ENCODE measurements at regions not wholly inside any gene's neighbourhood (a gene's known extent, or its start where the extent isn't known, plus 50 kb on each side); places are given as distances from the start of the nearest gene placed in this dataset.

- H3K27me3 ChIP-seq (ENCODE audit: low read depth) = no peaks in the 10 kb centered on the region
- intact Hi-C loops (cut with micrococcal nuclease) = no loop called here
- no peak overlapping the region for H3K27ac ChIP-seq (replicated peaks)
- no peaks in the 10 kb centered on the region for H3K9me3 ChIP-seq (replicated peaks)
- no peaks in the 10 kb centered on the region for H3K4me1 ChIP-seq
- no peak for TF ChIP-seq CTCF (IDR thresholded peaks at IDR 0.05; ENCODE audit: borderline replicate concordance)
- no peak overlapping the region for H3K4me3 ChIP-seq
- DNase-seq = no peak
- no peaks in the 10 kb centered on the region for H3K36me3 ChIP-seq
These were observed 108.3 kb upstream of the FUT8 start for GRCh38 chr14:65304239-65304638.

- Histone ChIP-seq H3K27ac (replicated peaks) (no peak overlapping the region), H3K9me3 (replicated peaks) (no peaks in the 10 kb centered on the region), H3K4me3 (no peak overlapping the region), H3K36me3 (no peaks in the 10 kb centered on the region), H3K27me3 (ENCODE audit: low read depth) (no peaks in the 10 kb centered on the region), H3K4me1 (no peaks in the 10 kb centered on the region)
- DNase-seq = no peak
- intact Hi-C loops (cut with micrococcal nuclease) = no loop called here
- no peak for TF ChIP-seq CTCF (IDR thresholded peaks at IDR 0.05; ENCODE audit: borderline replicate concordance)
These were observed 107.6 kb upstream of the FUT8 start for GRCh38 chr14:65304963-65305362.

DNA sequence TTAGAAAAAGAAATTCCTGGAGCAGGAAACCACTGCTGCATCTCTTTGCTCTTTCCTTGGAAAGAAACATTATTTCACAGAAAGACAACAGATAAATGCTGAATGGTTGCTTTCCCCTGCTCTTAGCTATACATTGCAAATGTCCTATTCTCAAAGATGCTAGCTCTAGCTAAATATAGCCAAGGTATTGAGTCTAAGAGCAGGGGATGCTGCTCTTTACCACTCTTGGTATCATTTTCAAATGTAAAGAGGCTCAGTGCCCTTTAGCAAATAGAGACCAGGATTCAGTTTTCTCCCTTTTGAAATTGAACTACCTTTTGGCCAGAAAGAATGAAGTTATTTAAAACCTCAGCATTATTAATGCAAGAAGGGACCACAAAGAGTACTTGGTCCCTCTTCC, 104.0 kb upstream of the FUT8 start:
- H3K27ac ChIP-seq (replicated peaks) = no peak overlapping the region
- no peaks in the 10 kb centered on the region for H3K9me3 ChIP-seq (replicated peaks)
- TF ChIP-seq CTCF (IDR thresholded peaks at IDR 0.05; ENCODE audit: borderline replicate concordance) = no peak
- H3K4me3 ChIP-seq = no peak overlapping the region
- DNase-seq = no peak
- no peaks in the 10 kb centered on the region for H3K36me3 ChIP-seq
- intact Hi-C loops (cut with micrococcal nuclease) = no loop called here
- H3K27me3 ChIP-seq (ENCODE audit: low read depth) = no peaks in the 10 kb centered on the region
- H3K4me1 ChIP-seq = no peaks in the 10 kb centered on the region

GRCh38 chr14:65310568-65310967, 102.0 kb upstream of the FUT8 start:
- no peaks in the 10 kb centered on the region for H3K4me1 ChIP-seq
- DNase-seq = no peak
- no peaks in the 10 kb centered on the region for H3K27me3 ChIP-seq (ENCODE audit: low read depth)
- H3K4me3 ChIP-seq = no peak overlapping the region
- H3K36me3 ChIP-seq = no peaks in the 10 kb centered on the region
- H3K27ac ChIP-seq (replicated peaks) = no peak overlapping the region
- no peak for TF ChIP-seq CTCF (IDR thresholded peaks at IDR 0.05; ENCODE audit: borderline replicate concordance)
- H3K9me3 ChIP-seq (replicated peaks) = no peaks in the 10 kb centered on the region
- intact Hi-C loops (cut with micrococcal nuclease) = no loop called here

- intact Hi-C loops (cut with micrococcal nuclease) = no loop called here
- Histone ChIP-seq H3K36me3 (no peaks in the 10 kb centered on the region), H3K4me1 (no peaks in the 10 kb centered on the region), H3K4me3 (no peak overlapping the region), H3K27me3 (ENCODE audit: low read depth) (peaks cover 4% of the 10 kb centered on the region), H3K27ac (replicated peaks) (no peak overlapping the region), H3K9me3 (replicated peaks) (peaks cover 7% of the 10 kb centered on the region)
- no peak for DNase-seq
- TF ChIP-seq CTCF (IDR thresholded peaks at IDR 0.05; ENCODE audit: borderline replicate concordance) = no peak
These were observed 99.7 kb upstream of the FUT8 start for GRCh38 chr14:65312859-65313258.
